Sigmoid colon (tissue), 6 donors: ENCODE measurements at regions not wholly inside any gene's neighbourhood (a gene's known extent, or its start where the extent isn't known, plus 50 kb on each side); places are given as distances from the start of the nearest gene placed in this dataset.

ENCODE experiments used
- DNase-seq: peaks from one replicate; pipeline ENCODE4 v3.0.0-alpha.2; 2019
- H3K27ac ChIP-seq, 4 donors: fragments of 200-600 bp; sonication (generic); one replicate each; pipeline ENCODE4 v1.5.1; 2016 to 2019; ENCODE audit warnings: mild to moderate bottlenecking in 1 of 4
- H3K27me3 ChIP-seq, 3 donors: fragments of 200-600 bp; sonication (generic); one replicate each; pipeline ENCODE4 v1.5.1; 2019; ENCODE audit warnings: mild to moderate bottlenecking in 1 of 3
- H3K36me3 ChIP-seq, 4 donors: fragments of 200-600 bp; sonication (generic); one replicate each; pipeline ENCODE4 v1.5.1; 2016 to 2019
- H3K4me1 ChIP-seq, 4 donors: fragments of 200-600 bp; sonication (generic); one replicate each; pipeline ENCODE4 v1.5.1; 2017 to 2019
- H3K4me3 ChIP-seq, 4 donors: fragments of 200-600 bp; sonication (generic); one replicate each; pipeline ENCODE4 v1.5.1; 2017 to 2019; ENCODE audit warnings: mild to moderate bottlenecking in 2 of 4, moderate library complexity in 1 of 4
- H3K9me3 ChIP-seq, 4 donors: fragments of 200-600 bp in 3 of 4; sonication (generic) in 3 of 4; one replicate each; pipeline versions ENCODE4 v1.5.1 to v1.6.1; 2013 to 2019
- CTCF ChIP-seq, 4 experiments: fragments of 450-650 bp in 3 of 4; fragments of 200-600 bp in 1 of 4; IDR thresholded peaks; one replicate each; pipeline ENCODE4 v1.5.1; 2016 to 2019; ENCODE audit warnings: antibody characterized with exemption in 4 of 4, mild to moderate bottlenecking in 3 of 4, moderate library complexity in 2 of 4
- EP300 ChIP-seq, 4 donors: sonication (generic); formaldehyde crosslinking; IDR thresholded peaks; one replicate each; pipeline ENCODE4 v1.6.1; 2017; ENCODE audit warnings: antibody characterized with exemption in 4 of 4
- POLR2A ChIP-seq, 2 donors: fragments of 450-650 bp; IDR thresholded peaks; one replicate each; pipeline ENCODE4 v1.6.1; 2016; ENCODE audit warnings: antibody characterized with exemption in 2 of 2, mild to moderate bottlenecking in 2 of 2, moderate library complexity in 2 of 2
- POLR2AphosphoS5 ChIP-seq, 4 donors: sonication (generic); formaldehyde crosslinking; IDR thresholded peaks; one replicate each; pipeline ENCODE4 v1.6.1; 2017; ENCODE audit warnings: antibody characterized with exemption in 4 of 4
- WGBS, 2 donors: extraction: QIAGEN DNeasy Blood & Tissue Kit; methylation state at CpG; one replicate each; pipeline ENCODE4 v1.1.7; 2013; 5-methylcytosine and 5-hydroxymethylcytosine counted together
- intact Hi-C: fragments of 100-400 bp; cut with DNase I; formaldehyde crosslinking; loops from one replicate; pipeline ENCODE4 v1.15.1; 2023
- donor health status: healthy with polysubstance abuse.
- donor health status: healthy.

- Histone ChIP-seq H3K27me3 (no peaks in the 10 kb centered on the region), H3K4me1 (no peaks in the 10 kb centered on the region), H3K4me3 (no peak overlapping the region), H3K36me3 (no peaks in the 10 kb centered on the region), H3K9me3 (no peaks in the 10 kb centered on the region), H3K27ac (no peak overlapping the region)
- no peak for DNase-seq
- WGBS, 2 donors = 61 to 71% methylated on average over 4 of the region's 4 CpGs
- intact Hi-C loops = no loop called here
- no peak for TF ChIP-seq POLR2A (IDR thresholded peaks at IDR 0.05)
- no peak for TF ChIP-seq EP300 (IDR thresholded peaks at IDR 0.05)
- TF ChIP-seq CTCF (IDR thresholded peaks at IDR 0.05) = no peak
- TF ChIP-seq POLR2AphosphoS5 (IDR thresholded peaks at IDR 0.05) = no peak
These were observed 199.2 kb downstream of the S1PR1 start for GRCh38 chr1:101435831-101436511.

- no peaks in the 10 kb centered on the region for H3K36me3 ChIP-seq
- TF ChIP-seq CTCF (IDR thresholded peaks at IDR 0.05) = no peak
- TF ChIP-seq POLR2A (IDR thresholded peaks at IDR 0.05) = no peak
- no peak for TF ChIP-seq POLR2AphosphoS5 (IDR thresholded peaks at IDR 0.05)
- TF ChIP-seq EP300 (IDR thresholded peaks at IDR 0.05) = no peak
- no peak overlapping the region for H3K27ac ChIP-seq
- 73 to 78% methylated on average over 1 of the region's 1 CpG for WGBS, 2 donors
- no peaks in the 10 kb centered on the region for H3K9me3 ChIP-seq
- no peak for DNase-seq
- H3K27me3 ChIP-seq = no peaks in the 10 kb centered on the region
- no peaks in the 10 kb centered on the region for H3K4me1 ChIP-seq
- H3K4me3 ChIP-seq = no peak overlapping the region
- intact Hi-C loops = no loop called here
These were observed 201.0 kb downstream of the S1PR1 start for GRCh38 chr1:101437800-101438199.

DNA sequence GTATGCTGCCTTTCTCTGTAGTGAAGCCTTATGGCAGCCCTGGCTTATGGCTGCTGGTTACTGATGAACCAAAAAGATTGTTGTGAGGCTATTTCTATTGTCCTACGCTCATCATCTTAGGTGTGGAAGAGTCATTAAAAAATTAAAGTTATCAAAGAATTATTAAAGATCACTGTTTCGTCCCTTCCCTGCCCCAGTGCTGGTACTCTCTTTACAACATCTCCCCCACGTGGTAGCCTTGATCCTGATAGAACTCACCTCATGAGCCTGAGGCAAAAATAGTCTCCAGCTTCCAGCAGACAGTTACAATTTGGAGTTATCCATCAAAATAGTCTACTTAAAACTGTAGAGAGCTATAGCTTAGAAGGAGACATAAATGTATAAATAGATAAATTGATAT, 201.5 kb downstream of the S1PR1 start:
- Histone ChIP-seq H3K36me3 (no peaks in the 10 kb centered on the region), H3K27me3 (no peaks in the 10 kb centered on the region), H3K4me3 (no peak overlapping the region), H3K9me3 (no peaks in the 10 kb centered on the region), H3K4me1 (no peaks in the 10 kb centered on the region), H3K27ac (no peak overlapping the region)
- WGBS, 2 donors = 31 to 50% methylated on average over 3 of the region's 3 CpGs
- DNase-seq = no peak
- intact Hi-C loops = no loop called here
- TF ChIP-seq CTCF (IDR thresholded peaks at IDR 0.05) (no peak), POLR2AphosphoS5 (IDR thresholded peaks at IDR 0.05) (no peak), EP300 (IDR thresholded peaks at IDR 0.05) (no peak), POLR2A (IDR thresholded peaks at IDR 0.05) (no peak)

GRCh38 chr1:101440485-101440884, 203.7 kb downstream of the S1PR1 start:
- H3K36me3 ChIP-seq = no peaks in the 10 kb centered on the region
- TF ChIP-seq POLR2AphosphoS5 (IDR thresholded peaks at IDR 0.05) (no peak), CTCF (IDR thresholded peaks at IDR 0.05) (no peak), POLR2A (IDR thresholded peaks at IDR 0.05) (no peak), EP300 (IDR thresholded peaks at IDR 0.05) (no peak)
- no peak overlapping the region for H3K27ac ChIP-seq
- 78 to 83% methylated on average over 5 of the region's 5 CpGs for WGBS, 2 donors
- H3K9me3 ChIP-seq = no peaks in the 10 kb centered on the region
- H3K4me3 ChIP-seq = no peak overlapping the region
- no peaks in the 10 kb centered on the region for H3K27me3 ChIP-seq
- no peak for DNase-seq
- no peaks in the 10 kb centered on the region for H3K4me1 ChIP-seq
- intact Hi-C loops = no loop called here

DNA sequence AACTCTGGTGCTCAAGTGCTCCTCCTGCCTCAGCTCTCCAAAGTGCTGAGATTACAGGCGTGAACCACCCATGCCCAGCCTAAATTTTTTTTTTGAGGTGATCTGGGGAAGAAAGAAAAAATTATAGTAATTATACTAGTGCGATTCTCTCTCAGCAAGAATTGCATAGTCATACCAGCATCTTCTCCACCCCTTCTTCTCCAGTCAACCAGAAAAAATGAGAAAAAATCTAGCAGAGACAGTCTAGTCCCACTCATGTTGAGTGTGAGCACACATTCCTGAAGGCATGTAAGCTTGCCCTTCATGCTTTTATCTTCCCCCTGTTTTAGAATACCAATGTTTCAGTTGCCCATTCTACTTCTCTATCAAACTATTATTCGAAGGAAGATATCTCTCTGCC, 207.6 kb downstream of the S1PR1 start:
- no peak for DNase-seq
- 77 to 87% methylated on average over 3 of the region's 3 CpGs for WGBS, 2 donors
- H3K9me3 ChIP-seq = no peaks in the 10 kb centered on the region
- TF ChIP-seq POLR2A (IDR thresholded peaks at IDR 0.05) (no peak), POLR2AphosphoS5 (IDR thresholded peaks at IDR 0.05) (no peak), EP300 (IDR thresholded peaks at IDR 0.05) (no peak)
- no peaks in the 10 kb centered on the region for H3K4me1 ChIP-seq
- H3K27me3 ChIP-seq = no peaks in the 10 kb centered on the region
- H3K4me3 ChIP-seq = no peak overlapping the region
- no peaks in the 10 kb centered on the region for H3K36me3 ChIP-seq
- H3K27ac ChIP-seq = no peak overlapping the region
- intact Hi-C loops = no loop called here
